ENCODE measurements at regions not wholly inside any gene's neighbourhood (a gene's known extent, or its start where the extent isn't known, plus 50 kb on each side); places are given as distances from the start of the nearest gene placed in this dataset.

DNA sequence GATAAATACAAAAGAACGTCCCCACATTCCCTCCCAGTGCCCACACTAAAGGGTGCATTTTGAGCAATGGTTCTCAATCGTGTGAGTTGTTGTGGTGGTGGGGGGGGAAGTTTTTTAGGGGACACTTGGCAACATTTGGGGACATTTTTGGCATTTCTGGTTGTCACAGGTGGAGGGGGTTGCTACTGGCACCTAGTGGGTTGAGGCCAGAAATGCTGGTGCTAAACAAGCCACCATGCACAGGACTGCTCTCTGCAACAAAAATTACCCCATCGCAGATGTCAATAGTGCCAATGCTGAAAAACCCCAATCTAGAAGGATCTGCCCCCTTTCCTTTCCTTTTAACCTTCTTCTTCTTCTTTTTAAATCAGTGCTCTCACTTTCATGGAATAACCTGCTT, 453.3 kb downstream of the TSHZ3 start:
- no peak for DNase-seq

DNA sequence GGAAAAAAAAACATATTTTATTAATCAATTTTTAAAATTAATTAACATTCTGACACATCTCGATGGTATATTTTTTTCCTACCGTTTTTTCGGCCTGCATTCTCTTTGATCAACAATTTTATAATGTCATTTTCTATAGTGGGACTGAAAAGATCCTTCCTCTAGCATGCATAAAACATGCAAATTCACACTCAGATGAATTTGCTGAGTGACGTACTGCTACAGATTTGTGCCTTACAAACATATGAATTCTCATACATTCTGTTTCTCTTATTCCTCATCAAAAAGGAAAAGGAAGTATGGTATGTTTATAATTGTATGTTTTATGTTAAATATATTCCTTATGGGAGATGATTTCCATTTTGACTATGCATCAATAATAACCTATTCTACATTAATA, 458.2 kb downstream of the TSHZ3 start:
- no peak for DNase-seq

DNA sequence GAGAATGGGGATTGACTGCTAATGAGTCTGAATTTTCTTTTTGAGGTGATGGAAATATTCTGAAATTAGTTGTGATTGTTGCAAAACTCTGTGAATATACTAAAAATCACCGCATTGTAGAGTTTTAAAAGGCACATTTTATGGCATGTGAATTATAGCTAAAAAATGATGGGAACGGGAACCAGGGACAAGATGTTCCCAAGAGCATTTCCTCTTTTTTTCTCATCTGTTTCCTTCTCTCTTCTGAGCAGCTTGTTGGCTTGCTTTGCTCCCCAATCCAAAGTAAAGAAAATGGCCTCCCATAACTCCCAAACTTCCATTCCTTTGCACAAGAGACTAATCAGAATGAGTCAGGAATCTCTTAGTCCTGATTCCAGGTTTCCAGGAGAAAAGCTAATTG, 459.2 kb downstream of the TSHZ3 start:
- DNase-seq, result no peak

- no peak for DNase-seq
Observed at GRCh38 chr19:30888937-30889336, 460.3 kb downstream of the TSHZ3 start.

- no peak for DNase-seq
Observed at GRCh38 chr19:30887042-30887441, 462.2 kb downstream of the TSHZ3 start.

DNA sequence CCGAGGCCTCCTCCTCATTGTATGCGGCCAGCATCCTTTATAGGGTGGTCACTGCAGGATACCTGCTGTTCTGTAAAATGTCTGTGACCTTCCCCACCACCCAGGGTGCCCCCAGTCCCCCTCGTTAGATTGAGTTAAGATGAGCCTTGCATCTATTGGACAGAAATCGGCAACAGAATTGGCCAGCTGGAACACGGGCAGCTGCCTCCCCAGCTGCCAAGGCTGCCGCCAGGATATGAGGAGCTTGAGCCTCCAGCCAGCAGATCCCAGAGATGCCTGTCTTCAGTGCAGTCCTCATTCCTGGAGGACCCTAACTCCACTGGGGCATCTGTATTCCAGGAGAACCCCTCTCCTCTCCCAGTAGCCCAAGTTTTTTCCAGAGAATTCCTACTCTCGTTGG, 463.0 kb downstream of the TSHZ3 start:
- no peak for DNase-seq

- no peak for DNase-seq
Observed at GRCh38 chr19:30884146-30884812, 465.0 kb downstream of the TSHZ3 start.

DNA sequence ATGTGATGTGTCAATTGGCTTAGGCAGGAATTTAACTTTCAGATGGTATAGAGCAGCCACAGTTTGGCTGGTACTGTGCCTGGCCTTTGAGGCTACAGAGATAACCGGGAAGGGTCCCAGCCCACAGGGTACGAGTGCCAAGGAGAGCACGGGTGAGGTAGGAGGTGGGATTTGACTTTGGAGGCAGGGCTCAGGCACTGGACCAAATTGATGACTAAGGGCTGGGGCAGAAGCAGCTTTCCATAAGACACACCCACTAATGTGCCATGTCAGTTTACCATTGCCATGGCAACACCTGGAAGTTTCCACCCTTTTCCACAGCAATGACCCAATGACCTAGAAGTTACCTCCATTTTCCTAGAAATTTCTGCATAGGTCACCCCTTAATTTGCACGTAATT, 466.2 kb downstream of the TSHZ3 start:
- DNase-seq, result no peak

- peak; percentile 58 to 73 for DNase-seq
Observed at GRCh38 chr19:30882411-30883005, 466.7 kb downstream of the TSHZ3 start.

DNA sequence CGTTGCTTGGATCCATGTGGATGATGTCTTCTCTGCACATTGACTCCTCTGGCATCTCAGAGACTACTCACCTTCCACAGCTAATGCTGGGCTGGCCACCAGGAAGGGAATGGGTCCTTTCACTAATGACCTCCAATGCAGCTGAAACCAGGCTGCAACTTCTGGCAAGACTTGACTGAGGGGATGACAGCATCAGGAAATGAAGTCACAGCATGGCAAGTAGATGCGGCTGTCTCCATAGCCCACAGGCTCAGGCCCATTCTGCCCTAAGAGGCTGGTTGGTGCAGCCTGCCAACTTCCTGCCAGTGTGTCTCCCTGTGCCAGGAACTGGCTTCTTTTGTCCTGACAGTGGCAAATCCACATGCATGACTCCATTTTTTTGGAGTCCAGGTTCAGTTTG, 467.3 kb downstream of the TSHZ3 start:
- DNase-seq, result peak; percentile 16 to 36

DNA sequence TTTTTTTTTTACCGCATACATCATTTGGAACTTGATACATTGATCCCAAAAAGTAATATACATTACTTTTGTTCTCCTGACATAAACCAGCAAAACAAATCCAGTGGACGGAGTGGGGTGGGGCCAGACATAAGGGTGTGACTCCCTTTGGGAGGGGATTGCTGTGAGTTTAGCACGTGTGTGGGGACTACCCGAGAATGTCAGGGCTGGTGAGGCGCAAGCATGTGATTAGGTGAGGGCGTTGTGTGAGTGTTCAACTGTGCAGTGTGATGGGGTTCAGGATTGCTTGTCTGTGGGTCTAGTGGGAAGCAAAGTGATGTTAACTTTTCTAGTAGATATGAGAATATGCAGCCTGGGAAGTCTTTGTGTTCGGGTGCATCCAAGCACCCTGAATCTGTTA, 468.0 kb downstream of the TSHZ3 start:
- DNase-seq, result peak in 1 of 2 donors; percentile 32

DNA sequence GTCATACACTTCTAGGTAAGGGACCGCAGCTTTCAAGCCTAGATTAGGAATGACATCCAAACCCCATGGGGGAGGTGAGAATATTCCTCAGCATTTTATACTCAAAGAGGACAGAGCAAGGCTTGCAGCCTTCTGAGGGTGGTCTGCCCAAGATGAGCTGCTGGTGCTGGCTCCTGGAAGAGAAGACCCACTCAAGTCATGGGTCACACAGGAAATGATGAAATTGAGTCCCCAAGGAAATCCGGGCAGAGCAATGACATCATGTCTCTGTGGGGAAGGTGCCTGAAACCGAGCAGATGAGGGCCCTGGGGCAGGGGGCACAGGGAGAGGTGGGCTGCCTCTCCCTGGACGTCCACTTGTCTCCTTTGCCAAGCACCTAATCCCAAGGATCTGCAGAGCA, 468.7 kb downstream of the TSHZ3 start:
- DNase-seq, result no peak

- no peak for DNase-seq
Observed at GRCh38 chr19:30880151-30880550, 469.1 kb downstream of the TSHZ3 start.

- no peak for DNase-seq
Observed at GRCh38 chr19:30879736-30880135, 469.5 kb downstream of the TSHZ3 start.

DNA sequence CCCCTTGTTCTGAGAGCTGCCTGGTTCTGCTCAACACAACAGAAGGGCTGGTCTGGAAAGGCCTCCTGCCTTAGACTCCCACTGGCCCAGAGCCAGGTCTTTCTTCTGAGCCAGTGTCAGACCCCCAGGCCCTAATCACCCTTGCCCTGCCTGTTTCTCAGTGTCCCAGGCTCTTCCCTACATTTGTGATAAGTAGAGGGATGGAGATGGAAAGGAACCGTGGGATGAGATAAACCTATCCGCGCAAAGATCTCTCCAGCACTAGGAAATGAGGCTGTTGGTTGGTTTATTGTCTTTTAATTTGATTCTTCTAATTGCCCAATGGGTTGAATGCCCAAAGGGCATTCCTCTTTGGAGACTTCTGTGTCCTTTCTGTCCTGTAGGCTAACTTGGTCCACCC, 470.0 kb downstream of the TSHZ3 start:
- no peak for DNase-seq

DNA sequence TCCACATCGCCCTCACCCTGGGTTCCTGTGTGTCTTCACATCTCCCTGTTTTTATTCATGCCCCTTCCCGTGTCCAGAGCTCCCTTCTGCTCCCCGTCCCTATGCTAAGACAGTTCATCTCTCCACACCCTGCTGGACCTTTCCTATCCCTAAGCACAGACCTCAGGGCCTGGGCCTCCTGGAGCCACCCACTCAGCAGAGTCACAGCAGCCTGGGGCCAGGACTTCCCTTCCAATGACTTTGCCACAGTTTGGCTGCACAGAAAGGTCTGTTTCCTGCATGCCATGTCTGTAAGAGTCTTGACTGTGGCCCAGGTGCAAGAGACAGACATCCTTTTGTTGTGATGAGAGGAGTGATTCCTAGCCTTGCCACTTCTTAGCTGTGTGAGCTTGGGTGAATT, 470.7 kb downstream of the TSHZ3 start:
- peak in 1 of 2 donors; percentile 45 for DNase-seq

DNA sequence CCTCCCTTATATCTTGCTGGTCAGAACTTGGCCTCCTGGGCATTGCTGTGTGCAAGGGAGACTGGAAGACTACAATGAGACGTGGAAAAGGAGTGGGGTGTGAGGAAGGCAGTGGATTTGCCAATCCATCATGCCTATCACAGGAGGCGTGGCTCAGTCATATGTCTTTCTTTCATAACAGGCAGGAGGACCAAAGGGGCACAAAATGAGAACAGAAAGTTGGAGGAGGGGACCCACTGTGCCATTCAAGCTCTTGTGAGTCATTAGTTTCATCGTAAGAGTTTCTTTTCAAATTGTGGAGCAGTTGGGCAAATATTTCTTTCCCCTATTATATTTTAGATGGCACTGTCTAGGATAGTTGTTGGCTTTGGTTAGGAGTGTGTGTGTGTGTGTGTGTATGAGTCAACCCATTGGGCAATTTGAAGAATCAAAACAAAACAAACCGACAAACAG, 471.5 kb downstream of the TSHZ3 start:
- peak; percentile 95 to 96 for DNase-seq

GRCh38 chr19:30873691-30874090, 475.5 kb downstream of the TSHZ3 start:
- no peak for DNase-seq

- no peak for DNase-seq
Observed at GRCh38 chr19:30873003-30873402, 476.2 kb downstream of the TSHZ3 start.

- no peak for DNase-seq
Observed at GRCh38 chr19:30871979-30872378, 477.3 kb downstream of the TSHZ3 start.

GRCh38 chr19:30870876-30871275, 478.4 kb downstream of the TSHZ3 start:
- no peak for DNase-seq

DNA sequence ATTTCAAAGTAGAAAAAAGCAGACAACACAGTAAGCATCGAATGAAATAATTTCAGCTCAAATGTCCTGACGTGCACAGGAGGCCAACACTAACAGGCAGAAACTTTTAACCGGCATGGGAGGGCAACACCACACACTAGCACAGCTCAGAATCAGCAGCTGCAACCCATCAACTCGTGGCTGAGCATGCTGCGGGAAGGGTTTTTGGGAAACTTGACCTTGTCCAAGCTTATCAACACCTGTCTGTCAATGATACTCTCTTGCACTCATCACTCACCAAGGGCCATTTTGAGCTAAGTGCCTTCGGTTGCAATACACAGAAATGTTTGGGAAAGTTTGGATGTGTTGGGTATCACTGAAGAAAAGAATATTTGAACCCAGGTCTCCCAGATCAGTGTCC, 483.7 kb downstream of the TSHZ3 start:
- no peak for DNase-seq

- peak; percentile 80 for DNase-seq
Observed at GRCh38 chr19:30864391-30865215, 484.6 kb downstream of the TSHZ3 start.

- DNase-seq, result no peak
Observed at GRCh38 chr19:30862876-30863275, 486.4 kb downstream of the TSHZ3 start.
